Brain microvascular endothelial cell (primary cell): ENCODE measurements at regions not wholly inside any gene's neighbourhood (a gene's known extent, or its start where the extent isn't known, plus 50 kb on each side); places are given as distances from the start of the nearest gene placed in this dataset.

ENCODE experiments used
- DNase-seq: peaks from one replicate; pipeline ENCODE4 v3.0.0-alpha.2; 2020
- H3K27ac ChIP-seq: fragments of 250-450 bp; sonication (Bioruptor Pico); 2 replicates; pipeline ENCODE4 v1.5.1; 2020; ENCODE audit warnings: mild to moderate bottlenecking, moderate library complexity
- H3K27me3 ChIP-seq: fragments of 250-450 bp; sonication (Bioruptor Pico); replicated peaks from 2 replicates; pipeline ENCODE4 v1.5.1; 2020; ENCODE audit warnings: mild to moderate bottlenecking
- H3K36me3 ChIP-seq: fragments of 250-450 bp; sonication (Bioruptor Pico); replicated peaks from 2 replicates; pipeline ENCODE4 v1.5.1; 2020; ENCODE audit warnings: mild to moderate bottlenecking
- H3K4me3 ChIP-seq: 2 replicates; pipeline ENCODE4 v1.5.1; 2011; ENCODE audit warnings: low read depth, mild to moderate bottlenecking, control low read depth, low read length, moderate library complexity
- CTCF ChIP-seq: IDR thresholded peaks from 2 replicates; pipeline ENCODE4 v1.5.1; 2011; ENCODE audit warnings: low read depth, mild to moderate bottlenecking, moderate library complexity, low read length, control low read depth, inconsistent platforms; ENCODE audit errors: missing control alignments
- in situ Hi-C: cut with HindIII; loops from 2 replicates; pipeline ENCODE4 v1.10.0; 2017; ENCODE audit warnings: low sequenced_read_pairs, low pct_ligation_motif_present

- H3K36me3 ChIP-seq = no peaks in the 10 kb centered on the region
- TF ChIP-seq CTCF = no peak
- no peak overlapping the region for H3K27ac ChIP-seq
- no peak overlapping the region for H3K4me3 ChIP-seq
- no peaks in the 10 kb centered on the region for H3K27me3 ChIP-seq
- no peak for DNase-seq
- in situ Hi-C loops = no loop called here
Observed at GRCh38 chr4:23036921-23037495, 344.3 kb downstream of the GBA3 start.

GRCh38 chr4:23036503-23036902 lies 343.8 kb downstream of the GBA3 start:
- DNase-seq = no peak
- H3K36me3 ChIP-seq = no peaks in the 10 kb centered on the region
- H3K4me3 ChIP-seq = no peak overlapping the region
- H3K27ac ChIP-seq = no peak overlapping the region
- no peaks in the 10 kb centered on the region for H3K27me3 ChIP-seq
- in situ Hi-C loops = no loop called here
- TF ChIP-seq CTCF = no peak

- in situ Hi-C loops = no loop called here
- Histone ChIP-seq H3K27ac (no peak overlapping the region), H3K36me3 (no peaks in the 10 kb centered on the region), H3K4me3 (no peak overlapping the region), H3K27me3 (no peaks in the 10 kb centered on the region)
- no peak for DNase-seq
- no peak for TF ChIP-seq CTCF
Observed at GRCh38 chr4:23035521-23036056, 342.9 kb downstream of the GBA3 start.

GRCh38 chr4:23034731-23035130 lies 342.0 kb downstream of the GBA3 start:
- Histone ChIP-seq H3K4me3 (no peak overlapping the region), H3K27ac (no peak overlapping the region), H3K36me3 (no peaks in the 10 kb centered on the region), H3K27me3 (no peaks in the 10 kb centered on the region)
- in situ Hi-C loops = no loop called here
- no peak for DNase-seq
- TF ChIP-seq CTCF = no peak

GRCh38 chr4:23033796-23034195 lies 341.1 kb downstream of the GBA3 start:
- Histone ChIP-seq H3K4me3 (no peak overlapping the region), H3K36me3 (no peaks in the 10 kb centered on the region), H3K27me3 (no peaks in the 10 kb centered on the region), H3K27ac (no peak overlapping the region)
- in situ Hi-C loops = no loop called here
- no peak for TF ChIP-seq CTCF
- peak; percentile 28 for DNase-seq

- H3K4me3 ChIP-seq = no peak overlapping the region
- H3K27ac ChIP-seq = no peak overlapping the region
- TF ChIP-seq CTCF = no peak
- no peak for DNase-seq
- H3K36me3 ChIP-seq = no peaks in the 10 kb centered on the region
- H3K27me3 ChIP-seq = no peaks in the 10 kb centered on the region
- in situ Hi-C loops = no loop called here
Observed at GRCh38 chr4:23028875-23029274, 336.1 kb downstream of the GBA3 start.
